ENCODE measurements at regions not wholly inside any gene's neighbourhood (a gene's known extent, or its start where the extent isn't known, plus 50 kb on each side); places are given as distances from the start of the nearest gene placed in this dataset.

- TF ChIP-seq CTCF (IDR thresholded peaks at IDR 0.05) = no peak
- no peak for TF ChIP-seq POLR2A (IDR thresholded peaks at IDR 0.05)
Measured at GRCh38 chr5:158180407-158180806, 321.5 kb upstream of the CLINT1 start.

Data from thyroid gland (tissue), 4 donors.